H9 (cell line): ENCODE measurements at regions not wholly inside any gene's neighbourhood (a gene's known extent, or its start where the extent isn't known, plus 50 kb on each side); places are given as distances from the start of the nearest gene placed in this dataset.
"Not testable (repeated sequence)": the region's sequence is repeated elsewhere in the genome, so short reads cannot be mapped to it uniquely, and the experiment has no call there.

Experiments used
- DNase-seq: peaks from one replicate; pipeline ENCODE4 v3.0.0-alpha.2; 2017
- H2AFZ ChIP-seq: one replicate; pipeline ENCODE4 v1.6.1; 2013; ENCODE audit warnings: mild to moderate bottlenecking, low read length, control low read depth, moderate library complexity
- H2AK5ac ChIP-seq: 2 replicates; pipeline ENCODE4 v1.6.1; 2013; ENCODE audit warnings: low read length, control low read depth, mixed read lengths; ENCODE audit not compliant: insufficient read length
- H2BK120ac ChIP-seq: one replicate; pipeline ENCODE4 v1.6.1; 2013; ENCODE audit warnings: low read depth, mild to moderate bottlenecking, low read length, control low read depth, inconsistent platforms; ENCODE audit not compliant: poor library complexity, severe bottlenecking
- H2BK12ac ChIP-seq: 2 replicates; pipeline ENCODE4 v1.6.1; 2013; ENCODE audit warnings: low read length, control low read depth, mixed read lengths, low read depth; ENCODE audit not compliant: insufficient read length
- H2BK15ac ChIP-seq: 2 replicates; pipeline ENCODE4 v1.6.1; 2013; ENCODE audit warnings: low read depth, low read length, control low read depth
- H2BK20ac ChIP-seq: one replicate; pipeline ENCODE4 v1.6.1; 2013; ENCODE audit warnings: low read depth, mild to moderate bottlenecking, low read length, control low read depth, inconsistent platforms; ENCODE audit not compliant: poor library complexity, severe bottlenecking
- H2BK5ac ChIP-seq: 2 replicates; pipeline ENCODE4 v1.6.1; 2013; ENCODE audit warnings: low read length, control low read depth, mixed read lengths; ENCODE audit not compliant: insufficient read length
- H3K14ac ChIP-seq: 2 replicates; pipeline ENCODE4 v1.6.1; 2013; ENCODE audit warnings: low read length, control low read depth; ENCODE audit not compliant: insufficient read depth
- H3K18ac ChIP-seq: 2 replicates; pipeline ENCODE4 v1.6.1; 2013; ENCODE audit warnings: low read depth, mild to moderate bottlenecking, mixed read lengths, low read length, control low read depth; ENCODE audit not compliant: insufficient read length
- H3K23ac ChIP-seq: 2 replicates; pipeline ENCODE4 v1.6.1; 2013; ENCODE audit warnings: low read length, control low read depth, mixed read lengths, low read depth; ENCODE audit not compliant: insufficient read length
- H3K23me2 ChIP-seq: 2 replicates; pipeline ENCODE4 v1.6.1; 2013; ENCODE audit warnings: low read depth, mild to moderate bottlenecking, mixed read lengths, low read length, control low read depth; ENCODE audit not compliant: insufficient read length, poor library complexity, severe bottlenecking
- H3K27ac ChIP-seq: 2 replicates; pipeline ENCODE4 v1.5.1; 2013; ENCODE audit warnings: low read length, control low read depth, mixed read lengths, low read depth; ENCODE audit not compliant: insufficient read length
- H3K27me3 ChIP-seq: 2 replicates; pipeline ENCODE4 v1.6.1; 2013; ENCODE audit warnings: low read length, control low read depth, inconsistent platforms; ENCODE audit not compliant: insufficient read depth
- H3K4ac ChIP-seq: 2 replicates; pipeline ENCODE4 v1.6.1; 2013; ENCODE audit warnings: low read depth, mild to moderate bottlenecking, control low read depth, inconsistent platforms, low read length, moderate library complexity
- H3K4me1 ChIP-seq: 2 replicates; pipeline ENCODE4 v1.6.1; 2013; ENCODE audit warnings: low read length, control low read depth, inconsistent platforms; ENCODE audit not compliant: insufficient read depth
- H3K4me2 ChIP-seq: 2 replicates; pipeline ENCODE4 v1.6.1; 2013; ENCODE audit warnings: low read length, control low read depth, mixed read lengths; ENCODE audit not compliant: insufficient read length, insufficient read depth
- H3K56ac ChIP-seq: 2 replicates; pipeline ENCODE4 v1.6.1; 2013; ENCODE audit warnings: low read depth, mild to moderate bottlenecking, mixed read lengths, low read length, control low read depth; ENCODE audit not compliant: insufficient read length
- H3K79me1 ChIP-seq: 2 replicates; pipeline ENCODE4 v1.6.1; 2013; ENCODE audit warnings: low read depth, mild to moderate bottlenecking, moderate library complexity, low read length, control low read depth, inconsistent platforms; ENCODE audit not compliant: insufficient read depth, poor library complexity, severe bottlenecking
- H3K79me2 ChIP-seq: 2 replicates; pipeline ENCODE4 v1.6.1; 2013; ENCODE audit warnings: low read length, control low read depth, inconsistent platforms; ENCODE audit not compliant: insufficient read depth
- H3K9ac ChIP-seq: 2 replicates; pipeline ENCODE4 v1.6.1; 2013; ENCODE audit warnings: low read length, control low read depth, mixed read lengths; ENCODE audit not compliant: insufficient read length; ENCODE audit errors: extremely low read depth
- H3K9me3 ChIP-seq: one replicate; pipeline ENCODE4 v1.6.1; 2013; ENCODE audit warnings: low read depth, low read length, inconsistent platforms; ENCODE audit not compliant: control insufficient read depth
- H3T11ph ChIP-seq: one replicate; pipeline ENCODE4 v1.6.1; 2013; ENCODE audit warnings: mild to moderate bottlenecking, low read length, control low read depth, inconsistent platforms
- H4K20me1 ChIP-seq: one replicate; pipeline ENCODE4 v1.6.1; 2013; ENCODE audit not compliant: control insufficient read depth, insufficient read length, insufficient read depth
- H4K5ac ChIP-seq: 2 replicates; pipeline ENCODE4 v1.6.1; 2013; ENCODE audit warnings: low read depth, mild to moderate bottlenecking, mixed read lengths, low read length, control low read depth; ENCODE audit not compliant: insufficient read length
- H4K8ac ChIP-seq: replicated peaks from 2 replicates; pipeline ENCODE4 v1.6.1; 2013; ENCODE audit warnings: low read length, control low read depth, mixed read lengths, low read depth; ENCODE audit not compliant: insufficient read length
- H4K91ac ChIP-seq: 2 replicates; pipeline ENCODE4 v1.6.1; 2013; ENCODE audit warnings: low read depth, mild to moderate bottlenecking, moderate library complexity, mixed read lengths, low read length, control low read depth; ENCODE audit not compliant: insufficient read length
- H3K27ac Mint-ChIP-seq, 3 experiments: 2 replicates in 2 of 3; 3 replicates in 1 of 3; pipeline ENCODE4 v1.8.0; 2020 to 2021; ENCODE audit warnings: mixed read lengths in 3 of 3, mild to moderate bottlenecking in 1 of 3, moderate library complexity in 1 of 3
- H3K27me3 Mint-ChIP-seq: 2 replicates; pipeline ENCODE4 v1.8.0; 2021; ENCODE audit warnings: low read depth, mild to moderate bottlenecking, moderate library complexity, mixed read lengths
- H3K36me3 Mint-ChIP-seq, 3 experiments: 2 replicates in 2 of 3; 3 replicates in 1 of 3; pipeline ENCODE4 v1.8.0; 2020 to 2021; ENCODE audit warnings: low read depth in 3 of 3, mixed read lengths in 3 of 3; ENCODE audit not compliant: insufficient read depth in 1 of 3
- H3K4me1 Mint-ChIP-seq, 2 experiments: 2 replicates each; pipeline ENCODE4 v1.8.0; 2020; ENCODE audit warnings: mixed read lengths in 2 of 2
- H3K4me3 Mint-ChIP-seq, 2 experiments: 2 replicates in 1 of 2; 3 replicates in 1 of 2; pipeline ENCODE4 v1.8.0; 2020 to 2021; ENCODE audit warnings: mild to moderate bottlenecking in 2 of 2, mixed read lengths in 2 of 2, moderate library complexity in 1 of 2
- H3K9me3 Mint-ChIP-seq, 2 experiments: 2 replicates in 1 of 2; 3 replicates in 1 of 2; pipeline ENCODE4 v1.8.0; 2020; ENCODE audit warnings: mild to moderate bottlenecking in 2 of 2, mixed read lengths in 2 of 2, moderate library complexity in 1 of 2
- WGBS: extraction: QIAGEN DNeasy Blood & Tissue Kit; methylation state at CpG from one replicate; pipeline ENCODE4 v1.1.7; 2013; ENCODE audit warnings: missing lambda C conversion rate, low lambda C conversion rate, mixed read lengths; ENCODE audit not compliant: insufficient read length; ENCODE audit errors: extremely low coverage; 5-methylcytosine and 5-hydroxymethylcytosine counted together
- TF ChIP-seq, protein P1 (sequence below): fragments of 200-600 bp; sonication (generic); conservative IDR thresholded peaks from 3 replicates; pipeline ENCODE4 v1.8.0; 2021; ENCODE audit warnings: antibody characterized with exemption, mild to moderate bottlenecking

DNA sequence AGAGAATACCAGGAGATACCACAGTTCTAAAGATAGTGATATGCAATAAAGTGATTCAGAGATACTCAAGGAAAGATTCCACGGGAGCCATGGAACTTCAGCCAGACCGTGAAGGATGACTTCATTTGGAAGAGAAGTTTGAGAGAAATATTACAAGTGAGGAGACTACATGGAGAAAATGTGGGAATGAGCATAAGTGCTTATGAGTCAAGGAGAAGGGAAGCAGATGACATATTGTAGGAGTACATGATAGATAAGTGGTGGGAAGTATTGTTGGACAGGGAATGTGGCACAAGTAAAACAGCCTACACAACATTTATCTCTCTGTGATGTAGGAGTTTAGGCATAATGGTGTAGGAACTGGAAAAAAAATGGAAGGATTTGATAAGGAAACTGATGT is 122.1 kb upstream of the FBXL17 start:
- Mint-ChIP-seq H3K4me3 (no peak overlapping the region), H3K27ac (no peak overlapping the region), H3K4me1 (no peaks in the 10 kb centered on the region), H3K27me3 (no peaks in the 10 kb centered on the region), H3K36me3 (peaks cover 4 to 13% (median 12%) of the 10 kb centered on the region in 3 experiments; a peak in 6 of 7 replicates), H3K9me3 (peaks cover 13 to 18% of the 10 kb centered on the region in 2 experiments; a peak in 4 of 5 replicates)
- TF ChIP-seq, protein P1, sequence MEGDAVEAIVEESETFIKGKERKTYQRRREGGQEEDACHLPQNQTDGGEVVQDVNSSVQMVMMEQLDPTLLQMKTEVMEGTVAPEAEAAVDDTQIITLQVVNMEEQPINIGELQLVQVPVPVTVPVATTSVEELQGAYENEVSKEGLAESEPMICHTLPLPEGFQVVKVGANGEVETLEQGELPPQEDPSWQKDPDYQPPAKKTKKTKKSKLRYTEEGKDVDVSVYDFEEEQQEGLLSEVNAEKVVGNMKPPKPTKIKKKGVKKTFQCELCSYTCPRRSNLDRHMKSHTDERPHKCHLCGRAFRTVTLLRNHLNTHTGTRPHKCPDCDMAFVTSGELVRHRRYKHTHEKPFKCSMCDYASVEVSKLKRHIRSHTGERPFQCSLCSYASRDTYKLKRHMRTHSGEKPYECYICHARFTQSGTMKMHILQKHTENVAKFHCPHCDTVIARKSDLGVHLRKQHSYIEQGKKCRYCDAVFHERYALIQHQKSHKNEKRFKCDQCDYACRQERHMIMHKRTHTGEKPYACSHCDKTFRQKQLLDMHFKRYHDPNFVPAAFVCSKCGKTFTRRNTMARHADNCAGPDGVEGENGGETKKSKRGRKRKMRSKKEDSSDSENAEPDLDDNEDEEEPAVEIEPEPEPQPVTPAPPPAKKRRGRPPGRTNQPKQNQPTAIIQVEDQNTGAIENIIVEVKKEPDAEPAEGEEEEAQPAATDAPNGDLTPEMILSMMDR: no peak
- Histone ChIP-seq H3K79me2 (no peaks in the 10 kb centered on the region), H3K23me2 (no peaks in the 10 kb centered on the region), H3K4ac (no peak overlapping the region), H3T11ph (no peak overlapping the region), H3K18ac (no peak overlapping the region), H3K4me2 (no peak overlapping the region), H3K79me1 (no peaks in the 10 kb centered on the region), H2BK120ac (no peak overlapping the region), H4K20me1 (no peaks in the 10 kb centered on the region), H4K5ac (no peak overlapping the region), H3K56ac (no peak overlapping the region), H3K4me1 (no peaks in the 10 kb centered on the region), H2AFZ (no peak overlapping the region), H4K8ac (no peak overlapping the region), H4K91ac (no peak overlapping the region), H3K9me3 (no peaks in the 10 kb centered on the region), H3K27ac (no peak overlapping the region), H3K14ac (no peak overlapping the region), H3K27me3 (no peaks in the 10 kb centered on the region), H3K23ac (no peak overlapping the region), H2AK5ac (no peak overlapping the region), H2BK12ac (no peak overlapping the region), H2BK5ac (no peak overlapping the region), H2BK15ac (no peak overlapping the region), H2BK20ac (no peak overlapping the region), H3K9ac (no peak overlapping the region)
- DNase-seq: no peak
- no CpG with 5 or more reads among the region's 2 CpGs for WGBS

DNA sequence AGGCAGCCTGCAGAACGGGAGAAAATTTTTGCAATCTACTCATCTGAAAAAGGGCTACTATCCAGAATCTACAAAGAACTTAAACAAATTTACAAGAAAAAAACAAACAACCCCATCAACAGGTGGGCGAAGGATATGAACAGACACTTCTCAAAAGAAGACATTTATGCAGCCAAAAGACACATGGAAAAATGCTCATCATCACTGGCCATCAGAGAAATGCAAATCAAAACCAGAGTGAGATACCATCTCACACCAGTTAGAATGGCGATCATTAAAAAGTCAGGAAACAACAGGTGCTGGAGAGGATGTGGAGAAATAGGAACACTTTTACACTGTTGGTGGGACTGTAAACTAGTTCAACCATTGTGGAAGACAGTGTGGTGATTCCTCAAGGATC is 113.7 kb upstream of the FBXL17 start:
- not testable (repeated sequence) for H2BK15ac ChIP-seq, H3K9me3 ChIP-seq, H3K27ac ChIP-seq, H3T11ph ChIP-seq, H3K27me3 Mint-ChIP-seq, H3K4me2 ChIP-seq, H3K23me2 ChIP-seq, H4K20me1 ChIP-seq, H3K23ac ChIP-seq, H2AFZ ChIP-seq, H3K56ac ChIP-seq, DNase-seq, H3K4ac ChIP-seq, H3K27me3 ChIP-seq, H3K79me1 ChIP-seq, H4K5ac ChIP-seq, H2AK5ac ChIP-seq, H2BK12ac ChIP-seq, H3K36me3 Mint-ChIP-seq, H3K4me1 ChIP-seq, H3K4me3 Mint-ChIP-seq, H4K91ac ChIP-seq, H2BK5ac ChIP-seq, H3K27ac Mint-ChIP-seq, H3K79me2 ChIP-seq, H3K14ac ChIP-seq, H3K9me3 Mint-ChIP-seq, H3K9ac ChIP-seq, H3K18ac ChIP-seq, H4K8ac ChIP-seq, H2BK20ac ChIP-seq, H2BK120ac ChIP-seq, H3K4me1 Mint-ChIP-seq
- no CpG with 5 or more reads among the region's 3 CpGs for WGBS
